AG10803 (cell line): ENCODE measurements at regions not wholly inside any gene's neighbourhood (a gene's known extent, or its start where the extent isn't known, plus 50 kb on each side); places are given as distances from the start of the nearest gene placed in this dataset.
"Not testable (repeated sequence)": the region's sequence is repeated elsewhere in the genome, so short reads cannot be mapped to it uniquely, and the experiment has no call there.

Source experiments
- DNase-seq: peaks from one replicate; pipeline ENCODE4 v3.0.0; 2010; ENCODE audit warnings: low read depth
- H3K4me3 ChIP-seq: 2 replicates; pipeline ENCODE4 v1.5.1; 2011; ENCODE audit warnings: mild to moderate bottlenecking, low read length, control low read depth
- TF ChIP-seq, protein P1 (sequence below): conservative IDR thresholded peaks from 2 replicates; pipeline ENCODE4 v1.5.1; 2011; ENCODE audit warnings: mild to moderate bottlenecking, low read length, control low read depth, inconsistent platforms

DNA sequence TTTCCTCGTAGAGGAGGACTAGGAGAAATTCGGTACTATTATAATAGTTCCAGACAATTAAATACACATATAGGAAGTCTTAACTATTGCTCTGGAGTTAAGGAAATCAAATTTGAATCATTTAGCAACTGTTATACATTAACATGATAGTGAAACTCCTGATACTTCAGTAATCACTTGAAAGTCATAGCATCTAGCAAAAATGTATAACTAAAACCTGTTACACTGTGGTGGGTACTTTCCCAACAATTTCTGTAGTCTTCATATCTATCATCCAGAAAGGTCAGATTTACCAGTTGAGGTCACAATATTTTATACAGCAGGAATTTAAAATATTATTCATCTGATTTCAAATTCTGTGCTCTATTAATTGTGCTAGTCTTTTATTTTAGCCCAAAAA, 669.6 kb upstream of the PCDH10 start:
- TF ChIP-seq, protein P1, sequence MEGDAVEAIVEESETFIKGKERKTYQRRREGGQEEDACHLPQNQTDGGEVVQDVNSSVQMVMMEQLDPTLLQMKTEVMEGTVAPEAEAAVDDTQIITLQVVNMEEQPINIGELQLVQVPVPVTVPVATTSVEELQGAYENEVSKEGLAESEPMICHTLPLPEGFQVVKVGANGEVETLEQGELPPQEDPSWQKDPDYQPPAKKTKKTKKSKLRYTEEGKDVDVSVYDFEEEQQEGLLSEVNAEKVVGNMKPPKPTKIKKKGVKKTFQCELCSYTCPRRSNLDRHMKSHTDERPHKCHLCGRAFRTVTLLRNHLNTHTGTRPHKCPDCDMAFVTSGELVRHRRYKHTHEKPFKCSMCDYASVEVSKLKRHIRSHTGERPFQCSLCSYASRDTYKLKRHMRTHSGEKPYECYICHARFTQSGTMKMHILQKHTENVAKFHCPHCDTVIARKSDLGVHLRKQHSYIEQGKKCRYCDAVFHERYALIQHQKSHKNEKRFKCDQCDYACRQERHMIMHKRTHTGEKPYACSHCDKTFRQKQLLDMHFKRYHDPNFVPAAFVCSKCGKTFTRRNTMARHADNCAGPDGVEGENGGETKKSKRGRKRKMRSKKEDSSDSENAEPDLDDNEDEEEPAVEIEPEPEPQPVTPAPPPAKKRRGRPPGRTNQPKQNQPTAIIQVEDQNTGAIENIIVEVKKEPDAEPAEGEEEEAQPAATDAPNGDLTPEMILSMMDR = no peak
- no peak overlapping the region for H3K4me3 ChIP-seq
- no peak for DNase-seq

DNA sequence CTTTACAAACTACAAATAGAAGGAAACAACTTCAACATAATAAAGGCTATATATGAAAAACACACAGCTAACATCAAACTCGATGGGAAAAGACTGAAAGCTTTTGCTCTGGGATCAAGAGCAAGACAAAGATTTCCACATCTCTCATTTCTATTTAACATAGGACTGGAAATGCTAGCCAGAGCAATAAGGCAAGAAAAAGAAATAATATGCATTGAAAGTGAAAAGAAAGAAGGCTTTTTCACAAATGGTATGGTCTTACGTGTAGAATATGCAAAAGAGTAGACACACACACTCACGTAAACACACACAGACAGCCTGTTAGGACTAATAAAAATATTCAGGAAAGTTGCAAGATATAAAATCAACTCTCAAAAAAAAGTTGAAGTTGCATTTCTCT, 660.5 kb upstream of the PCDH10 start:
- H3K4me3 ChIP-seq = no peak overlapping the region
- TF ChIP-seq, protein P1 = no peak
- no peak for DNase-seq

DNA sequence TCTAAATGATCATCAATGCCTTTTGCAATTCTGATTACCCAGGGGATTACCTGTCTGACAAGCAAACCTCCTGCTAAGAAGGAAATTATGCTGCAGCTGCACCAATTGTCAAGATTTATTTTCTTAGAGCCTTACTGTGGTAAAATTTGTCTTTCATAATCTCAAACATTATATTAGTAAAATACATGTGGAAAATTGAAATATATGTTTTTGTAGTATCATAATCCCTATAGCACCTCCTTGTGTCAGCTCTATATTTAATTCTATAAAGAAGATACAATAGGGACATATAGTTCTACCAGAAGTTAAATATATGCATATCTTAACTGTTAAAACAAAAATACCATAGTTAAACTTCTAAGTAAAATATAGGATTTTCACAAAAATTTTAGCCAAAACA, 655.6 kb upstream of the PCDH10 start:
- DNase-seq = no peak
- H3K4me3 ChIP-seq = no peak overlapping the region
- TF ChIP-seq, protein P1 = no peak

DNA sequence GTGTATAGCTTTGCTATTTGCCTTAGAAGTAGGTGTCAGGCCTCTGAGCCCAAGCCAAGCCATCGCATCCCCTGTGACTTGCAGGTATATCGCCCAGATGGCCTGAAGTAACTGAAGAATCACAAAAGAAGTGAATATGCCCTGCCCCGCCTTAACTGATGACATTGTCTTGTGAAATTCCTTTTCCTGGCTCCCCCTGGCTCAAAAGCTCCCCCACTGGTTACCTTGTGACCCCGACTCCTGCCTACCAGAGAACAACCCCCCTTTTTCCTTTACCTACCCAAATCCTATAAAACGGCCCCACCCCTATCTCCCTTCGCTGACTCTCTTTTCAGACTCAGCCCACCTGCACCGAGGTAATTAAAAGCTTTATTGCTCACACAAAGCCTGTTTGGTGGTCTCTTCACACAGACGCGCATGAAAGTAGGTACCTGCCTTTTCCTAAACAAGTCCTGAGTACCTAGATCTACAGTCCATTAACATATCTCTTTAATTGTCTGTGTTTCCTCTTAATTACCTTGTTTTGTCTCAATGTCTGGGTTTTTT, 653.8 kb upstream of the PCDH10 start:
- DNase-seq, H3K4me3 ChIP-seq: not testable (repeated sequence)

DNA sequence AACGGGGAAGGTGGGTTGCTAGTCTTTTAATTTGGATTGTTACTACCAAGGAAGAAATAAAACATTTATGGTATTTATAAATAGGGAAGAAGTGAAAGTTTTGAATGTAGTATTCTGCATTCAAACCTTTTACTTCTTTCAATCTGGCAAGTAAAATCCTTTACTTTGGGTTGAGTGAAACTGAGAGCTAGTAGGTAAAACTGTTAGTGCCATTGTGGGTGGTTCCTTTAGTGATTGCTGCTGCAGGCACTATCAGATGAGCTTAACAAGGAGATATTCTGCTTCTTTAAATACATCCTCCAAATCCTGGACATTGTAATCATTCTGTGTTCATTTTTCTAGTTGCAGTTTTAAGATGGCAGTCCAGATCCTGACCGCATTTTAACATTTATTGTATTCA, 650.9 kb upstream of the PCDH10 start:
- H3K4me3 ChIP-seq = no peak overlapping the region
- no peak for DNase-seq
- TF ChIP-seq, protein P1 = no peak

DNA sequence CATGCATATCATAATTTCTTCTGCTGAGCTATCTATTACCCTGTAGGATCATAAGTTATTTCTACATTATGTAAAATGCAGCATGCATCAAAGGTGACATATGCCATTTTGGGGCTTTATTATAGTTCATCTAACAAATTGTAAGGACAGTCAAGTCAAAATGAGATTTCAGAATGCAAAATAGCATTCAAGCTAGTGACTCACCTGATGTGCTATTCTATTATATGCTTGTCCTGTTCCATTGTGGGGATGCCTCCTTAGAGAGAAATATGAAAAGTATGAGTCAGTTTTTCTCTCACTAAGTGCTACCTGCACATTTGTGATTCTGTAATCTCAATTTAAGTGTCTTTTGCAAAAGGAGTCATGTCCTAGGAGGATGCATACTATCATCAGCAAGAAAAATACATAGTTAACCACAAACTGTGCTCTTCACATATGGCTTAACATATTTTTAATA, 647.0 kb upstream of the PCDH10 start:
- H3K4me3 ChIP-seq = no peak overlapping the region
- no peak for DNase-seq
- TF ChIP-seq, protein P1 = no peak

DNA sequence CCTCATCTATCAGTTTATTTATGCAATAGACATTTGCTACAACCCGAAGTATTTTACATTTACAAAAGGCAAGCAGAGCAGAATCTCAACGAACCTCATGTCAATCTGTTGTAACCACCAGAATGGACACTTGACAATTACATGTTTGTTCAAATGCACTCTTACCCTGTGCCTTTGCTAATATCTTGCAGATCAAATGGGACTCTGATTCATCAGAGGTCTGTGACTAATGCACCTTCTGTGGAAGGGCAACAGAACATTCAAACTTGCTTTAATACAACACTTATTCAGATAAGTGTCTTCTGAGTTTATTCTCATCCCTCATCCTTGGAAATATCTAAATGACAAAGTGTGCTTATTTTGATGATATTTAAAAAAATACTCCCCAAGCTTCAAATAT, 644.7 kb upstream of the PCDH10 start:
- TF ChIP-seq, protein P1 = no peak
- no peak overlapping the region for H3K4me3 ChIP-seq
- DNase-seq = no peak

DNA sequence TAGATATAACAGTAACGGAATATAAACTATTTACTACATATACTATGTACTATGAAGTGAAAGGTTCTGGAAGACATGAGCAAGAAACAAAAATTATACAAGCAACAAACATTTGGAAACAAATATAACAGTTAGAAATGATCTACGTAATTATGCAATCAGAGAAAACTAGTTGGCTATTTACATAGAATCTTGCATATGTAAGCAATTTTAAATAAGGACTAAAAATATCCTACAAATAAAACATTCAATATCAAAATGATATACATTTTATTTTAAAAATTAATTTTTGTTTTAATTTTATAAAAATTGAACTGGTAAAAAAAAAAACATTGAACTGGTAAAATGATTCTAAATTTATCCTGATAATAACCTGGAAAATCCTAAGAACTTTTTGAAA, 642.5 kb upstream of the PCDH10 start:
- no peak for DNase-seq
- H3K4me3 ChIP-seq = no peak overlapping the region

More for the DNA sequence above, 642.5 kb upstream of the PCDH10 start:
- TF ChIP-seq, protein P1 = no peak
